LNCaP clone FGC (cell line): ENCODE measurements at regions not wholly inside any gene's neighbourhood (a gene's known extent, or its start where the extent isn't known, plus 50 kb on each side); places are given as distances from the start of the nearest gene placed in this dataset.

ENCODE experiments used
- DNase-seq: peaks from one replicate; pipeline ENCODE4 v3.0.0-alpha.2; 2011; ENCODE audit warnings: low read depth
- H3K4me3 ChIP-seq: 2 replicates; pipeline ENCODE4 v1.5.1; 2011; ENCODE audit warnings: mild to moderate bottlenecking, low read depth, low read length, control low read depth
- CTCF ChIP-seq: IDR thresholded peaks from 2 replicates; pipeline ENCODE4 v1.5.1; 2012; ENCODE audit warnings: mild to moderate bottlenecking; ENCODE audit not compliant: control insufficient read depth, insufficient read depth; ENCODE audit errors: extremely low read depth

- no peak overlapping the region for H3K4me3 ChIP-seq
- DNase-seq = no peak
- no peak for TF ChIP-seq CTCF
Observed at GRCh38 chr1:83691953-83692500, 306.9 kb downstream of the TTLL7 start.

- no peak for DNase-seq
- no peak overlapping the region for H3K4me3 ChIP-seq
- TF ChIP-seq CTCF = no peak
Observed at GRCh38 chr1:83689921-83690868, 308.7 kb downstream of the TTLL7 start.

GRCh38 chr1:83682132-83682531, 316.8 kb downstream of the TTLL7 start:
- DNase-seq = no peak
- no peak for TF ChIP-seq CTCF
- no peak overlapping the region for H3K4me3 ChIP-seq

GRCh38 chr1:83676106-83676505, 322.8 kb downstream of the TTLL7 start:
- H3K4me3 ChIP-seq = no peak overlapping the region
- DNase-seq = no peak
- TF ChIP-seq CTCF = no peak

- no peak for DNase-seq
- TF ChIP-seq CTCF = no peak
Observed at GRCh38 chr1:83673312-83673711, 325.6 kb downstream of the TTLL7 start.

GRCh38 chr1:83671586-83671985, 327.3 kb downstream of the TTLL7 start:
- no peak for TF ChIP-seq CTCF
- DNase-seq = peak; percentile 80
- no peak overlapping the region for H3K4me3 ChIP-seq

More at GRCh38 chr1:83673312-83673711, 325.6 kb downstream of the TTLL7 start:
- H3K4me3 ChIP-seq = no peak overlapping the region
